HG02943 (cell line): ENCODE measurements at regions not wholly inside any gene's neighbourhood (a gene's known extent, or its start where the extent isn't known, plus 50 kb on each side); places are given as distances from the start of the nearest gene placed in this dataset.
"Not testable (repeated sequence)": the region's sequence is repeated elsewhere in the genome, so short reads cannot be mapped to it uniquely, and the experiment has no call there.

Experiments
- ATAC-seq: cut with Tn5 transposase; IDR thresholded peaks from one replicate; pipeline ENCODE4 v1.9.1; 2021; ENCODE audit warnings: mild to moderate bottlenecking, low read depth, moderate library complexity; ENCODE audit not compliant: unreplicated experiment

- ATAC-seq, result no peak
Observed at GRCh38 chr6:10193321-10193720, 221.6 kb downstream of the TFAP2A start.

- ATAC-seq, result no peak
Observed at GRCh38 chr6:10190042-10190441, 224.8 kb downstream of the TFAP2A start.

- ATAC-seq, result no peak
Observed at GRCh38 chr6:10184371-10185227, 230.3 kb downstream of the TFAP2A start.

- ATAC-seq, result no peak
Observed at GRCh38 chr6:10180138-10181074, 234.5 kb downstream of the TFAP2A start.

- no peak for ATAC-seq
Observed at GRCh38 chr6:10177704-10178103, 237.2 kb downstream of the TFAP2A start.

GRCh38 chr6:10175362-10175761 lies 239.5 kb downstream of the TFAP2A start:
- no peak for ATAC-seq

GRCh38 chr6:10174761-10175160 lies 240.1 kb downstream of the TFAP2A start:
- no peak for ATAC-seq

GRCh38 chr6:10174056-10174455 lies 240.8 kb downstream of the TFAP2A start:
- ATAC-seq, result no peak

GRCh38 chr6:10171706-10172105 lies 243.2 kb downstream of the TFAP2A start:
- not testable (repeated sequence) for ATAC-seq

- ATAC-seq, result no peak
Observed at GRCh38 chr6:10170816-10171215, 244.1 kb downstream of the TFAP2A start.

GRCh38 chr6:10166031-10166430 lies 248.8 kb downstream of the TFAP2A start:
- no peak for ATAC-seq

- ATAC-seq, result no peak
Observed at GRCh38 chr6:10163203-10163962, 251.5 kb downstream of the TFAP2A start.

- no peak for ATAC-seq
Observed at GRCh38 chr6:10156875-10157274, 258.0 kb downstream of the TFAP2A start.

GRCh38 chr6:10154251-10154650 lies 260.6 kb downstream of the TFAP2A start:
- no peak for ATAC-seq

- no peak for ATAC-seq
Observed at GRCh38 chr6:10151144-10151915, 263.5 kb downstream of the TFAP2A start.

GRCh38 chr6:10149603-10150002 lies 265.3 kb downstream of the TFAP2A start:
- no peak for ATAC-seq

- ATAC-seq, result peak; percentile 96
Observed at GRCh38 chr6:10146715-10147451, 268.0 kb downstream of the TFAP2A start.

GRCh38 chr6:10144772-10145171 lies 270.1 kb downstream of the TFAP2A start:
- ATAC-seq, result no peak

GRCh38 chr6:10141746-10142443 lies 273.0 kb downstream of the TFAP2A start:
- no peak for ATAC-seq
